Esophagus squamous epithelium (tissue), 5 donors: ENCODE measurements at regions not wholly inside any gene's neighbourhood (a gene's known extent, or its start where the extent isn't known, plus 50 kb on each side); places are given as distances from the start of the nearest gene placed in this dataset.
"Not testable (repeated sequence)": the region's sequence is repeated elsewhere in the genome, so short reads cannot be mapped to it uniquely, and the experiment has no call there.

Experiments
- DNase-seq: peaks from one replicate; lab custom pipeline; 2025; lab: John Stamatoyannopoulos, UW
- H3K27ac ChIP-seq, 4 donors: fragments of 200-600 bp; sonication (generic); one replicate each; pipeline ENCODE4 v1.5.1; 2016 to 2019; ENCODE audit warnings: mild to moderate bottlenecking in 1 of 4
- H3K27me3 ChIP-seq, 4 donors: fragments of 200-600 bp; sonication (generic); 1 replicate in 3 of 4; 2 replicates in 1 of 4; pipeline versions ENCODE4 v1.5.1 to v1.6.0; 2017 to 2021; ENCODE audit warnings: antibody characterized with exemption in 1 of 4
- H3K36me3 ChIP-seq, 3 donors: fragments of 200-600 bp; sonication (generic); one replicate each; pipeline ENCODE4 v1.5.1; 2016 to 2019
- H3K4me1 ChIP-seq, 3 donors: fragments of 200-600 bp; sonication (generic); one replicate each; pipeline ENCODE4 v1.5.1; 2017 to 2019
- H3K4me3 ChIP-seq, 4 donors: fragments of 200-600 bp; sonication (generic); 1 replicate in 3 of 4; 2 replicates in 1 of 4; pipeline ENCODE4 v1.5.1; 2016 to 2019; ENCODE audit warnings: mild to moderate bottlenecking in 2 of 4, moderate library complexity in 1 of 4
- H3K9me3 ChIP-seq, 3 donors: fragments of 200-600 bp; sonication (generic); one replicate each; pipeline ENCODE4 v1.5.1; 2016 to 2019
- CTCF ChIP-seq, 6 experiments: fragments of 450-650 bp in 4 of 6; fragments of 200-600 bp in 2 of 6; sonication (generic) in 2 of 6; IDR thresholded peaks; one replicate each; pipeline ENCODE4 v1.5.1; 2016 to 2019; ENCODE audit warnings: antibody characterized with exemption in 6 of 6, mild to moderate bottlenecking in 4 of 6, moderate library complexity in 4 of 6
- POLR2A ChIP-seq, 4 donors: fragments of 450-650 bp; IDR thresholded peaks; one replicate each; pipeline ENCODE4 v1.6.1; 2017; ENCODE audit warnings: antibody characterized with exemption in 4 of 4, mild to moderate bottlenecking in 4 of 4, moderate library complexity in 3 of 4
- WGBS, 2 donors: methylation state at CpG; one replicate each; pipeline ENCODE4 v1.1.5; 2018; 5-methylcytosine and 5-hydroxymethylcytosine counted together
- intact Hi-C: fragments of 100-400 bp; cut with DNase I; formaldehyde crosslinking; loops from one replicate; pipeline ENCODE4 v1.15.0; 2022
- donor health status: DM: yes; HTN: yes; CAD: no.

GRCh38 chr16:82282662-82283061 is 112.6 kb upstream of the MPHOSPH6 start:
- H3K27me3 ChIP-seq = no peaks in the 10 kb centered on the region
- no peak overlapping the region for H3K4me3 ChIP-seq
- no peaks in the 10 kb centered on the region for H3K4me1 ChIP-seq
- TF ChIP-seq POLR2A (IDR thresholded peaks at IDR 0.05) = no peak
- TF ChIP-seq CTCF (IDR thresholded peaks at IDR 0.05) = no peak
- H3K9me3 ChIP-seq = no peaks in the 10 kb centered on the region
- H3K36me3 ChIP-seq = no peaks in the 10 kb centered on the region
- intact Hi-C loops = no loop called here
- H3K27ac ChIP-seq = no peak overlapping the region
- DNase-seq = no peak

- Histone ChIP-seq H3K4me1 (no peaks in the 10 kb centered on the region), H3K4me3 (no peak overlapping the region), H3K9me3 (no peaks in the 10 kb centered on the region), H3K27ac (no peak overlapping the region), H3K36me3 (no peaks in the 10 kb centered on the region), H3K27me3 (no peaks in the 10 kb centered on the region)
- 64 to 68% methylated on average over 2 of the region's 2 CpGs for WGBS, 2 donors
- no peak for TF ChIP-seq CTCF (IDR thresholded peaks at IDR 0.05)
- TF ChIP-seq POLR2A (IDR thresholded peaks at IDR 0.05) = no peak
- no peak for DNase-seq
- intact Hi-C loops = no loop called here
Measured at GRCh38 chr16:82281544-82281943, 111.5 kb upstream of the MPHOSPH6 start.

- DNase-seq = no peak
- 95 to 100% methylated on average over 1 of the region's 1 CpG for WGBS, 2 donors
- Histone ChIP-seq H3K4me3 (no peak overlapping the region), H3K36me3 (no peaks in the 10 kb centered on the region), H3K27me3 (no peaks in the 10 kb centered on the region), H3K9me3 (no peaks in the 10 kb centered on the region), H3K4me1 (no peaks in the 10 kb centered on the region), H3K27ac (no peak overlapping the region)
- intact Hi-C loops = no loop called here
- TF ChIP-seq POLR2A (IDR thresholded peaks at IDR 0.05) (no peak), CTCF (IDR thresholded peaks at IDR 0.05) (no peak)
Measured at GRCh38 chr16:82280867-82281266, 110.8 kb upstream of the MPHOSPH6 start.

- H3K4me3 ChIP-seq, intact Hi-C loops, H3K9me3 ChIP-seq, DNase-seq, H3K4me1 ChIP-seq, H3K27me3 ChIP-seq, H3K27ac ChIP-seq, H3K36me3 ChIP-seq: not testable (repeated sequence)
- WGBS, 2 donors = 76 to 86% methylated on average over 3 of the region's 3 CpGs
Measured at GRCh38 chr16:82275349-82275748, 105.3 kb upstream of the MPHOSPH6 start.

GRCh38 chr16:82271636-82272035 is 101.6 kb upstream of the MPHOSPH6 start:
- TF ChIP-seq POLR2A (IDR thresholded peaks at IDR 0.05) = no peak
- no peak for TF ChIP-seq CTCF (IDR thresholded peaks at IDR 0.05)
- 67 to 79% methylated on average over 1 of the region's 1 CpG for WGBS, 2 donors
- DNase-seq = no peak

GRCh38 chr16:82267675-82268074 is 97.7 kb upstream of the MPHOSPH6 start:
- not testable (repeated sequence) for H3K4me1 ChIP-seq, H3K4me3 ChIP-seq, DNase-seq, H3K9me3 ChIP-seq, H3K36me3 ChIP-seq, H3K27ac ChIP-seq
- H3K27me3 ChIP-seq = peaks cover 0 to 20% (median 0%) of the 10 kb centered on the region in 4 donors
- intact Hi-C loops = loop anchor here (10.0 kb wide), 1 partner anchor 187 kb away; no protein-coding TSS in a partner anchor
- 56 to 67% methylated on average over 1 of the region's 1 CpG for WGBS, 2 donors

More at GRCh38 chr16:82271636-82272035, 101.6 kb upstream of the MPHOSPH6 start:
- Histone ChIP-seq H3K9me3 (no peaks in the 10 kb centered on the region), H3K27ac (no peak overlapping the region), H3K4me3 (no peak overlapping the region), H3K27me3 (peaks cover 0 to 16% (median 0%) of the 10 kb centered on the region in 4 donors), H3K36me3 (no peaks in the 10 kb centered on the region), H3K4me1 (no peaks in the 10 kb centered on the region)
- intact Hi-C loops = no loop called here
